Fibroblast of lung (primary cell): ENCODE measurements at regions not wholly inside any gene's neighbourhood (a gene's known extent, or its start where the extent isn't known, plus 50 kb on each side); places are given as distances from the start of the nearest gene placed in this dataset.

Experiments
- DNase-seq, 2 donors: peaks; one replicate each; pipeline versions ENCODE4 v3.0.0 to v3.0.0-alpha.2; 2010; ENCODE audit warnings: low read depth in 2 of 2
- H2AFZ ChIP-seq: 2 replicates; pipeline ENCODE4 v1.5.1; 2012; ENCODE audit warnings: low read length, control low read depth, inconsistent platforms
- H3K27ac ChIP-seq: 2 replicates; pipeline ENCODE4 v1.5.1; 2011; ENCODE audit warnings: low read length, control low read depth; ENCODE audit not compliant: insufficient read depth
- H3K27me3 ChIP-seq: 2 replicates; pipeline ENCODE4 v1.5.1; 2011; ENCODE audit warnings: mild to moderate bottlenecking, low read length; ENCODE audit not compliant: control insufficient read depth, insufficient read depth
- H3K36me3 ChIP-seq: 2 replicates; pipeline ENCODE4 v1.5.1; 2011; ENCODE audit warnings: low read length; ENCODE audit not compliant: control insufficient read depth, insufficient read depth
- H3K4me1 ChIP-seq: 2 replicates; pipeline ENCODE4 v1.5.1; 2011; ENCODE audit warnings: low read length; ENCODE audit not compliant: control insufficient read depth, insufficient read depth; ENCODE audit errors: extremely low read depth
- H3K4me2 ChIP-seq: 2 replicates; pipeline ENCODE4 v1.5.1; 2011; ENCODE audit warnings: low read length, control low read depth; ENCODE audit not compliant: insufficient read depth; ENCODE audit errors: extremely low read depth
- H3K4me3 ChIP-seq, 4 experiments: fragments of 200-600 bp in 1 of 4; sonication (generic) in 1 of 4; replicated peaks in 1 of 4; 2 replicates each; pipeline ENCODE4 v1.5.1; 2011 to 2016; ENCODE audit warnings: low read length in 4 of 4, low read depth in 3 of 4, mild to moderate bottlenecking in 3 of 4, control low read depth in 2 of 4, inconsistent platforms in 1 of 4, mixed read lengths in 1 of 4; ENCODE audit not compliant: insufficient read depth in 1 of 4; ENCODE audit errors: control extremely low read depth in 1 of 4
- H3K79me2 ChIP-seq: 2 replicates; pipeline ENCODE4 v1.5.1; 2012; ENCODE audit warnings: mild to moderate bottlenecking, low read length, inconsistent platforms; ENCODE audit not compliant: control insufficient read depth, insufficient read depth
- H3K9ac ChIP-seq: 2 replicates; pipeline ENCODE4 v1.5.1; 2011; ENCODE audit warnings: mild to moderate bottlenecking, low read length, control low read depth; ENCODE audit not compliant: insufficient read depth
- H3K9me3 ChIP-seq: 2 replicates; pipeline ENCODE4 v1.5.1; 2012; ENCODE audit warnings: low read depth, low read length; ENCODE audit not compliant: control insufficient read depth, insufficient read depth
- H4K20me1 ChIP-seq: 2 replicates; pipeline ENCODE4 v1.5.1; 2011; ENCODE audit warnings: low read length; ENCODE audit not compliant: control insufficient read depth, insufficient read depth; ENCODE audit errors: extremely low read depth
- CTCF ChIP-seq, 2 donors: IDR thresholded peaks in 1 of 2; conservative IDR thresholded peaks in 1 of 2; 1 replicate in 1 of 2; 2 replicates in 1 of 2; pipeline ENCODE4 v1.5.1; 2011 to 2012; ENCODE audit warnings: low read length in 2 of 2, control low read depth in 1 of 2, inconsistent platforms in 1 of 2, low read depth in 1 of 2, mild to moderate bottlenecking in 1 of 2
- EZH2 ChIP-seq: IDR thresholded peaks from 2 replicates; pipeline ENCODE4 v1.5.1; 2012; ENCODE audit warnings: low read length, control low read depth, mild to moderate bottlenecking; ENCODE audit errors: missing control alignments

- H2AFZ ChIP-seq, result no peak overlapping the region
- H3K9ac ChIP-seq, result no peak overlapping the region
- H4K20me1 ChIP-seq, result no peaks in the 10 kb centered on the region
- H3K9me3 ChIP-seq, result no peaks in the 10 kb centered on the region
- H3K27ac ChIP-seq, result no peak overlapping the region
- H3K4me1 ChIP-seq, result no peaks in the 10 kb centered on the region
- H3K79me2 ChIP-seq, result no peaks in the 10 kb centered on the region
- no peak overlapping the region for H3K4me3 ChIP-seq
- no peak overlapping the region for H3K4me2 ChIP-seq
- DNase-seq, result no peak
- no peaks in the 10 kb centered on the region for H3K36me3 ChIP-seq
- TF ChIP-seq EZH2 (no peak), CTCF (conservative IDR thresholded peaks at IDR 0.05 in 1 of 2, IDR thresholded peaks at IDR 0.05 in 1 of 2; ENCODE audit: low read depth in 1 of 2, low read length in 2 of 2) (peak in 1 of 2 donors; percentile 13)
- H3K27me3 ChIP-seq, result peaks cover 2% of the 10 kb centered on the region
Observed at GRCh38 chr17:5793899-5794298, 209.6 kb upstream of the NLRP1 start.

GRCh38 chr17:5794385-5794784 lies 210.1 kb upstream of the NLRP1 start:
- Histone ChIP-seq H3K4me1 (no peaks in the 10 kb centered on the region), H3K27me3 (peaks cover 2% of the 10 kb centered on the region), H2AFZ (no peak overlapping the region), H3K27ac (no peak overlapping the region), H3K36me3 (no peaks in the 10 kb centered on the region), H3K79me2 (no peaks in the 10 kb centered on the region), H4K20me1 (no peaks in the 10 kb centered on the region), H3K4me2 (no peak overlapping the region), H3K9ac (no peak overlapping the region), H3K4me3 (no peak overlapping the region), H3K9me3 (no peaks in the 10 kb centered on the region)
- no peak for TF ChIP-seq EZH2
- no peak for TF ChIP-seq CTCF (conservative IDR thresholded peaks at IDR 0.05 in 1 of 2, IDR thresholded peaks at IDR 0.05 in 1 of 2; ENCODE audit: low read depth in 1 of 2, low read length in 2 of 2)
- DNase-seq, result no peak

- Histone ChIP-seq H3K9me3 (no peaks in the 10 kb centered on the region), H3K79me2 (no peaks in the 10 kb centered on the region), H3K4me1 (no peaks in the 10 kb centered on the region), H3K36me3 (no peaks in the 10 kb centered on the region), H3K9ac (no peak overlapping the region), H3K4me2 (no peak overlapping the region), H3K27me3 (peaks cover 5% of the 10 kb centered on the region), H3K4me3 (no peak overlapping the region), H2AFZ (no peak overlapping the region), H4K20me1 (no peaks in the 10 kb centered on the region), H3K27ac (no peak overlapping the region)
- TF ChIP-seq EZH2, result no peak
- no peak for TF ChIP-seq CTCF (conservative IDR thresholded peaks at IDR 0.05 in 1 of 2, IDR thresholded peaks at IDR 0.05 in 1 of 2; ENCODE audit: low read depth in 1 of 2, low read length in 2 of 2)
- no peak for DNase-seq
Observed at GRCh38 chr17:5794881-5795506, 210.7 kb upstream of the NLRP1 start.
